Karpas-422 (cell line): ENCODE measurements at regions not wholly inside any gene's neighbourhood (a gene's known extent, or its start where the extent isn't known, plus 50 kb on each side); places are given as distances from the start of the nearest gene placed in this dataset.

Experiments
- DNase-seq: peaks from one replicate; pipeline ENCODE4 v3.0.0-alpha.2; 2015
- H2AFZ ChIP-seq: fragments of 200-600 bp; sonication (generic); 2 replicates; pipeline ENCODE4 v1.6.1; 2014; ENCODE audit warnings: antibody characterized with exemption, low read length, mixed read lengths
- H3K27ac ChIP-seq: fragments of 200-600 bp; sonication (generic); 2 replicates; pipeline ENCODE4 v1.5.1; 2014; ENCODE audit warnings: mild to moderate bottlenecking, low read length, moderate library complexity
- H3K27me3 ChIP-seq: fragments of 200-600 bp; sonication (generic); 2 replicates; pipeline ENCODE4 v1.6.1; 2014; ENCODE audit warnings: low read length, mixed read lengths
- H3K36me3 ChIP-seq: fragments of 200-600 bp; sonication (generic); 2 replicates; pipeline ENCODE4 v1.6.1; 2014; ENCODE audit warnings: low read length, mixed read lengths; ENCODE audit not compliant: insufficient read depth
- H3K4me1 ChIP-seq: fragments of 200-600 bp; sonication (generic); 2 replicates; pipeline ENCODE4 v1.6.1; 2014; ENCODE audit warnings: mild to moderate bottlenecking, low read length, mixed read lengths
- H3K4me2 ChIP-seq: fragments of 200-600 bp; sonication (generic); 2 replicates; pipeline ENCODE4 v1.6.1; 2014; ENCODE audit warnings: low read length, low read depth, mild to moderate bottlenecking; ENCODE audit not compliant: poor library complexity, severe bottlenecking
- H3K4me3 ChIP-seq: fragments of 200-600 bp; sonication (generic); 2 replicates; pipeline ENCODE4 v1.5.1; 2014; ENCODE audit warnings: mild to moderate bottlenecking, antibody characterized with exemption, low read length, mixed read lengths
- H3K79me2 ChIP-seq: fragments of 200-600 bp; sonication (generic); 2 replicates; pipeline ENCODE4 v1.6.1; 2014; ENCODE audit warnings: mild to moderate bottlenecking, low read length, mixed read lengths
- H3K9ac ChIP-seq: fragments of 200-600 bp; sonication (generic); 2 replicates; pipeline ENCODE4 v1.6.0; 2014; ENCODE audit warnings: low read length
- H3K9me2 ChIP-seq: fragments of 200-600 bp; sonication (generic), shearing (Covaris generic); replicated peaks from 2 replicates; pipeline ENCODE4 v1.6.0; 2014; ENCODE audit warnings: mild to moderate bottlenecking, low read length, moderate library complexity; ENCODE audit not compliant: insufficient read depth
- H3K9me3 ChIP-seq: fragments of 300-700, 200-600 bp; sonication (generic); 2 replicates; pipeline ENCODE4 v1.6.1; 2014; ENCODE audit warnings: low read length, mixed read lengths
- H4K20me1 ChIP-seq: fragments of 200-600 bp; sonication (generic); 2 replicates; pipeline ENCODE4 v1.6.1; 2014; ENCODE audit warnings: mild to moderate bottlenecking, antibody characterized with exemption, low read length, low read depth; ENCODE audit not compliant: insufficient read depth

DNA sequence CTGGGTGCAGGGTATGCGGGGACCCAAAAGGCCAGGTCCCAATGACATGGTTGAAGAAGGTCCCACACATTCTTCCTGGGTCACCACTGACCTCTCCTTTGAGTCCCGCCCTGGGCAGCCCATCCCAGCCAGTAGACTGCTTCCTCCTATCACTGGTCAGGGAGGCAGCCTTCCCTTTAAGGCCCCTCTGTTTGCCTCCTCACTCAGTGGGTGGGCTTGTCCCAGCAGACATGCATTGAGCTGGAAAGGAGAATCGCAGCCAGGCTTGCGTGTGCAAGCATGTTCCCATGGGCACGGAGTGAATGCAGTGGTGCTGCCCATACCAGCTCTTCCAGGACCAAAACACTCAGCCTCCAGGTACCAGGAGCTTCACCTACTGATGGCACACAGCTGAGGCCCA lies 162.4 kb upstream of the SYT13 start:
- Histone ChIP-seq H3K27me3 (no peaks in the 10 kb centered on the region), H3K4me1 (no peaks in the 10 kb centered on the region), H3K79me2 (no peaks in the 10 kb centered on the region), H3K9me2 (no peaks in the 10 kb centered on the region), H4K20me1 (no peaks in the 10 kb centered on the region), H3K9ac (no peak overlapping the region), H3K9me3 (no peaks in the 10 kb centered on the region), H3K4me2 (no peak overlapping the region), H3K36me3 (no peaks in the 10 kb centered on the region), H2AFZ (no peak overlapping the region), H3K4me3 (no peak overlapping the region), H3K27ac (no peak overlapping the region)
- DNase-seq: no peak

GRCh38 chr11:45446998-45447397 lies 160.9 kb upstream of the SYT13 start:
- no peaks in the 10 kb centered on the region for H3K27me3 ChIP-seq
- no peaks in the 10 kb centered on the region for H4K20me1 ChIP-seq
- H3K27ac ChIP-seq: no peak overlapping the region
- H3K79me2 ChIP-seq: no peaks in the 10 kb centered on the region
- H3K4me2 ChIP-seq: no peak overlapping the region
- H3K9ac ChIP-seq: no peak overlapping the region
- no peak for DNase-seq
- H3K4me3 ChIP-seq: no peak overlapping the region
- no peaks in the 10 kb centered on the region for H3K9me2 ChIP-seq
- H3K4me1 ChIP-seq: no peaks in the 10 kb centered on the region
- H3K36me3 ChIP-seq: no peaks in the 10 kb centered on the region
- H2AFZ ChIP-seq: no peak overlapping the region
- H3K9me3 ChIP-seq: no peaks in the 10 kb centered on the region

- H3K27me3 ChIP-seq: no peaks in the 10 kb centered on the region
- no peak overlapping the region for H3K9ac ChIP-seq
- no peaks in the 10 kb centered on the region for H3K9me3 ChIP-seq
- no peaks in the 10 kb centered on the region for H3K36me3 ChIP-seq
- H3K4me3 ChIP-seq: no peak overlapping the region
- no peaks in the 10 kb centered on the region for H3K4me1 ChIP-seq
- DNase-seq: no peak
- no peak overlapping the region for H2AFZ ChIP-seq
- H4K20me1 ChIP-seq: no peaks in the 10 kb centered on the region
- H3K9me2 ChIP-seq: no peaks in the 10 kb centered on the region
- H3K4me2 ChIP-seq: no peak overlapping the region
- H3K27ac ChIP-seq: no peak overlapping the region
- no peaks in the 10 kb centered on the region for H3K79me2 ChIP-seq
Observed at GRCh38 chr11:45446434-45446833, 160.3 kb upstream of the SYT13 start.

DNA sequence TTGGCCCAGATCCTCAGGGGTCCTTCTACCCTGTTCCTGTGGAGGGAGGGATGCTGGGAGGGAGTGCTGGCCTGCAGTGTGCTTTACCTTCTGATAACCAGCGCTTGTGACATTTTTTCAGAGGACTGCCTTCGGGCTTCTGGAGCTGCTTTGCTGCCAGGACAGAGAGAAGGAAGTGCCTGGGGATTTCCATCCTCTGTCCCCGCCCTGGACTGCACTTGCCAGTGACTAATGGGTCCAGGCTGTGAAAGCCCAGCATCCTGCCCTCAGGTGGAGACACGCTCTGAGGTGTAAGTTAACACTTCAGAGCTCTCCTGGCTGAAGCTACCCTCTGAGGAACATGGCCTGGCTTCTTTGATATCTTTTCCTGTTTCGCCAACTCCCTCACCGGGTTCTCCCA lies 158.7 kb upstream of the SYT13 start:
- no peak for DNase-seq
- H3K9me2 ChIP-seq: no peaks in the 10 kb centered on the region
- H3K4me3 ChIP-seq: no peak overlapping the region
- no peak overlapping the region for H3K9ac ChIP-seq
- H4K20me1 ChIP-seq: no peaks in the 10 kb centered on the region
- H3K4me2 ChIP-seq: no peak overlapping the region
- H3K27me3 ChIP-seq: no peaks in the 10 kb centered on the region
- H3K36me3 ChIP-seq: no peaks in the 10 kb centered on the region
- H3K9me3 ChIP-seq: no peaks in the 10 kb centered on the region
- H2AFZ ChIP-seq: no peak overlapping the region
- H3K79me2 ChIP-seq: no peaks in the 10 kb centered on the region
- H3K4me1 ChIP-seq: no peaks in the 10 kb centered on the region
- no peak overlapping the region for H3K27ac ChIP-seq

DNA sequence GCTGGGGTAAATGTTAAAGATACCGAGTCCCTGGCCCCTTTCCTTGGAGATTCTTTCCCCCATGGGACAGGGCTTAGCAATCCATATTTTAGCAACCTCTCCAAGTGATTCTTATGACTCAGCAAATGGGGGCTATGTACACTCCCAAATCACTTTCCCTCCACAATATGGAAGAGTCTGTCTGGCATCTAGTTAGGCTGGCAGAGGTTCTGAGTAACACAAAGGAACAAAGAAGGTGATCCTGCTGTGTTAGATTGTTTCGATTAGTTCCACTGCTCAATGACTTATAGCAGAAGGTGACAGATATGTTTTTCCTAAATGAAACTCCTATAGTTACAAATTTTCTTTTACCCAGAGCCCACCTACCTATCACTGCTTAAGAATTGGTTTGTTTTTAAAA lies 154.0 kb upstream of the SYT13 start:
- H3K27ac ChIP-seq: no peak overlapping the region
- H4K20me1 ChIP-seq: no peaks in the 10 kb centered on the region
- H3K9ac ChIP-seq: no peak overlapping the region
- 0 out of 2 replicates have a peak, but pooled peaks cover 3% of the 10 kb centered on the region for H3K9me3 ChIP-seq
- no peaks in the 10 kb centered on the region for H3K36me3 ChIP-seq
- no peak overlapping the region for H3K4me3 ChIP-seq
- no peaks in the 10 kb centered on the region for H3K9me2 ChIP-seq
- no peak overlapping the region for H3K4me2 ChIP-seq
- no peaks in the 10 kb centered on the region for H3K27me3 ChIP-seq
- H3K79me2 ChIP-seq: no peaks in the 10 kb centered on the region
- no peak for DNase-seq
- no peak overlapping the region for H2AFZ ChIP-seq
- H3K4me1 ChIP-seq: no peaks in the 10 kb centered on the region

DNA sequence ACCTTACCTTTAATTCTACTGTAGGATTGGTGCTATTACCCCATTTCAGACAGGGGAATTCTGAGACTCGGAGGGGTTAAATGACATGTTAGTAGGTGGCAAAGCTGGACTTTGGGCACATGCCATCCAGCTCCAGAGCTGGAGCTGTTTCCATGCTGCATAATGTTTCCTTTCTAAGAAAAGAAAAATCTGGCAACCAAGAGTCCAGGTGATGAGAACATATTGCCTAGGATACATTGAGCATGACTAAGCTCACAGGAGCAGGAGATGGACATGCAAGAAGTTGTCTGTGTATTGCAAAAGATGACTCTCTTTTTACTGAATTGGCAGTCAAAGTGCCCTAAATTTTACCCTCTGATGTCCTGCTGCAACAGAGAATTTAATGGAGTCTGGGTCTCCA lies 150.8 kb upstream of the SYT13 start:
- no peaks in the 10 kb centered on the region for H3K79me2 ChIP-seq
- DNase-seq: no peak
- no peak overlapping the region for H3K4me3 ChIP-seq
- no peaks in the 10 kb centered on the region for H3K9me2 ChIP-seq
- no peaks in the 10 kb centered on the region for H4K20me1 ChIP-seq
- no peaks in the 10 kb centered on the region for H3K27me3 ChIP-seq
- no peak overlapping the region for H3K9ac ChIP-seq
- H3K9me3 ChIP-seq: 0 out of 2 replicates have a peak, but pooled peaks cover 3% of the 10 kb centered on the region
- no peak overlapping the region for H2AFZ ChIP-seq
- H3K4me2 ChIP-seq: no peak overlapping the region
- H3K4me1 ChIP-seq: no peaks in the 10 kb centered on the region
- no peak overlapping the region for H3K27ac ChIP-seq
- no peaks in the 10 kb centered on the region for H3K36me3 ChIP-seq

GRCh38 chr11:45436118-45436517 lies 150.0 kb upstream of the SYT13 start:
- Histone ChIP-seq H3K4me2 (no peak overlapping the region), H3K79me2 (no peaks in the 10 kb centered on the region), H4K20me1 (no peaks in the 10 kb centered on the region), H3K4me1 (no peaks in the 10 kb centered on the region), H3K9ac (no peak overlapping the region), H3K4me3 (no peak overlapping the region), H3K36me3 (no peaks in the 10 kb centered on the region), H3K27me3 (no peaks in the 10 kb centered on the region), H3K9me3 (0 out of 2 replicates have a peak, but pooled peaks cover 3% of the 10 kb centered on the region), H3K9me2 (no peaks in the 10 kb centered on the region), H2AFZ (no peak overlapping the region), H3K27ac (no peak overlapping the region)
- DNase-seq: no peak

DNA sequence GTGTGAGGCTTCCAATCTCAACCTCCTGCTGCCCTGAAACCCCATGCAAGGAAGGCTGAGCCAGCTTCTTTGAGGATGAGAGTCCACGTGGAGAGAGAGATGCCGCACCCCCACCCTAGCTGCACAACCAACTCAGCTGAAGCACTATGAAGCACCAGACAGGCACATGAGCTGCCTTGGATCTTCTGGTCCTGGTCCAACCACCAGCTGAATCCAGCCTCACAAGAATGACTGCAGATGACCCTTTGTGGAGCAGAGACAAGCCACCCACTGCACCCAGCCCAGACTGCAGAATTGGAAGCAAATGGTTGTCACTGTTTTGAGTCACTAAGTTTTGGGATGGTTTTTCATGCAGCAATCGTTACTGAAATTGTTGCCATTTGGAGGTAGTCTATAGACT lies 149.6 kb upstream of the SYT13 start:
- Histone ChIP-seq H2AFZ (no peak overlapping the region), H3K4me1 (no peaks in the 10 kb centered on the region), H3K4me3 (no peak overlapping the region)

DNA sequence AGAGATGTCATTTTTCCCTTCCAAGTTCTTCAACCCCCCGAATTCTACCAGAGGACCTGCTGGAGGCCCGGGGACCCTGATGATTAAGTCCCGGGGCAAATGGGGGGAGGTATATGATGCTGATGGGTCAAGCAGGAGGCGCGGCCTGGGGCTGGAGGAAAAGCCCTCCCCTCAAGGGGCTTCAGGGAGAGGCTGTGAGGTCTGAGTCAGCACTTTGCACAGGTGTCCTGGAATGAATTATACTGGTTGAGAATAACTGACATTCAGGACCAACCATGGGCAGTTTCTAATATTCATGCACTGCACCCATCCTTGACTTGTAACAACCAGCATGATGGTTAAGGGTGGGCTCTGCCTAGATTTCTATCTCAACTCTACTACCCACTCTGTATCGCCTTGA lies 146.8 kb upstream of the SYT13 start:
- H3K4me1 ChIP-seq: no peaks in the 10 kb centered on the region
- no peaks in the 10 kb centered on the region for H3K9me3 ChIP-seq
- H3K4me3 ChIP-seq: no peak overlapping the region
- no peak overlapping the region for H2AFZ ChIP-seq
- H3K27ac ChIP-seq: no peak overlapping the region
- H3K9me2 ChIP-seq: no peaks in the 10 kb centered on the region
- no peak overlapping the region for H3K9ac ChIP-seq
- no peaks in the 10 kb centered on the region for H3K36me3 ChIP-seq
- H3K79me2 ChIP-seq: no peaks in the 10 kb centered on the region
- H4K20me1 ChIP-seq: no peaks in the 10 kb centered on the region
- no peaks in the 10 kb centered on the region for H3K27me3 ChIP-seq
- no peak for DNase-seq
- H3K4me2 ChIP-seq: no peak overlapping the region

More for the DNA sequence above, 149.6 kb upstream of the SYT13 start:
- H3K9me2 ChIP-seq: no peaks in the 10 kb centered on the region
- H3K27me3 ChIP-seq: no peaks in the 10 kb centered on the region
- H3K9ac ChIP-seq: no peak overlapping the region
- no peaks in the 10 kb centered on the region for H3K79me2 ChIP-seq
- DNase-seq: no peak
- 0 out of 2 replicates have a peak, but pooled peaks cover 3% of the 10 kb centered on the region for H3K9me3 ChIP-seq
- no peak overlapping the region for H3K4me2 ChIP-seq
- H4K20me1 ChIP-seq: no peaks in the 10 kb centered on the region
- no peak overlapping the region for H3K27ac ChIP-seq
- no peaks in the 10 kb centered on the region for H3K36me3 ChIP-seq
